ENCODE measurements at regions not wholly inside any gene's neighbourhood (a gene's known extent, or its start where the extent isn't known, plus 50 kb on each side); places are given as distances from the start of the nearest gene placed in this dataset.

DNA sequence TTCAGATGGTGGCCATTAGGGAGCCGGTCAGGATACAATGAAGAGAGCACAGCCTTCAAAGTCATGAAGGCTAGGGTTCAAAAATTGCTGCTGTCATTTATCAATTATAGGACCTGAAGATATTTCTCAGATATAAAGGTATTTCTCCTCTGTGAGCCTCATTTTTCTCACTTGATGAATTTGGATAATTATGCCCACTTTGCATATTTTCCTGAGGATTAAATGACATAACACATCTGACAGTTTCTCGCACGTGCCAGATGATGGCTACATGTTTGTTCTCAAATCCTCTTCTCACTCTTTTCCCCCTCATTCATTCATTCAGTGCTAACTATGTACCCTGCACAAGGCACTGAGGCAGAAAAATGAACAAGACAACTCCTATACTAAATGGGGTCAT lies 391.6 kb downstream of the INHBA start:
- Histone ChIP-seq H3K79me2 (ENCODE audit: insufficient read depth, low read length) (no peaks in the 10 kb centered on the region), H3K9me3 (replicated peaks in 1 of 2; ENCODE audit: control insufficient read depth in 1 of 2, insufficient read depth in 1 of 2, low read length in 2 of 2) (no peaks in the 10 kb centered on the region), H4K20me1 (ENCODE audit: insufficient read depth, low read length) (no peaks in the 10 kb centered on the region), H3K27ac (ENCODE audit: low read depth in 1 of 2, low read length in 2 of 2) (no peak overlapping the region), H3K4me1 (ENCODE audit: control insufficient read depth in 1 of 2, insufficient read depth in 2 of 2, low read length in 2 of 2) (no peaks in the 10 kb centered on the region), H3K27me3 (ENCODE audit: control insufficient read depth in 2 of 2, insufficient read depth in 2 of 2, low read length in 2 of 2) (no peaks in the 10 kb centered on the region), H3K36me3 (replicated peaks in 1 of 2; ENCODE audit: control insufficient read depth in 1 of 2, insufficient read depth in 2 of 2, low read length in 2 of 2) (no peaks in the 10 kb centered on the region), H3K4me3 (replicated peaks in 1 of 3; ENCODE audit: low read depth in 2 of 3, low read length in 3 of 3) (no peak overlapping the region), H2AFZ (ENCODE audit: insufficient read depth, low read depth, low read length, poor library complexity, severe bottlenecking) (no peak overlapping the region), H3K9ac (ENCODE audit: insufficient read depth, low read length, poor library complexity, severe bottlenecking) (no peak overlapping the region), H3K4me2 (replicated peaks; ENCODE audit: extremely low read depth, low read length, poor library complexity, severe bottlenecking) (no peak overlapping the region)
- Mint-ChIP-seq H3K4me3 (no peak overlapping the region), H3K27ac (no peak overlapping the region), H3K27me3 (ENCODE audit: low read depth in 3 of 3) (no peaks in the 10 kb centered on the region), H3K36me3 (no peaks in the 10 kb centered on the region), H3K4me1 (no peaks in the 10 kb centered on the region), H3K9me3 (peaks cover 0 to 4% (median 0%) of the 10 kb centered on the region in 7 donors)
- TF ChIP-seq, protein P1, sequence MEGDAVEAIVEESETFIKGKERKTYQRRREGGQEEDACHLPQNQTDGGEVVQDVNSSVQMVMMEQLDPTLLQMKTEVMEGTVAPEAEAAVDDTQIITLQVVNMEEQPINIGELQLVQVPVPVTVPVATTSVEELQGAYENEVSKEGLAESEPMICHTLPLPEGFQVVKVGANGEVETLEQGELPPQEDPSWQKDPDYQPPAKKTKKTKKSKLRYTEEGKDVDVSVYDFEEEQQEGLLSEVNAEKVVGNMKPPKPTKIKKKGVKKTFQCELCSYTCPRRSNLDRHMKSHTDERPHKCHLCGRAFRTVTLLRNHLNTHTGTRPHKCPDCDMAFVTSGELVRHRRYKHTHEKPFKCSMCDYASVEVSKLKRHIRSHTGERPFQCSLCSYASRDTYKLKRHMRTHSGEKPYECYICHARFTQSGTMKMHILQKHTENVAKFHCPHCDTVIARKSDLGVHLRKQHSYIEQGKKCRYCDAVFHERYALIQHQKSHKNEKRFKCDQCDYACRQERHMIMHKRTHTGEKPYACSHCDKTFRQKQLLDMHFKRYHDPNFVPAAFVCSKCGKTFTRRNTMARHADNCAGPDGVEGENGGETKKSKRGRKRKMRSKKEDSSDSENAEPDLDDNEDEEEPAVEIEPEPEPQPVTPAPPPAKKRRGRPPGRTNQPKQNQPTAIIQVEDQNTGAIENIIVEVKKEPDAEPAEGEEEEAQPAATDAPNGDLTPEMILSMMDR (IDR thresholded peaks at IDR 0.05), result no peak
- no peak for DNase-seq
- WGBS (ENCODE audit: insufficient coverage), result 100% methylated on average over 3 of the region's 3 CpGs
- intact Hi-C loops (cut with micrococcal nuclease), result no loop called here

DNA sequence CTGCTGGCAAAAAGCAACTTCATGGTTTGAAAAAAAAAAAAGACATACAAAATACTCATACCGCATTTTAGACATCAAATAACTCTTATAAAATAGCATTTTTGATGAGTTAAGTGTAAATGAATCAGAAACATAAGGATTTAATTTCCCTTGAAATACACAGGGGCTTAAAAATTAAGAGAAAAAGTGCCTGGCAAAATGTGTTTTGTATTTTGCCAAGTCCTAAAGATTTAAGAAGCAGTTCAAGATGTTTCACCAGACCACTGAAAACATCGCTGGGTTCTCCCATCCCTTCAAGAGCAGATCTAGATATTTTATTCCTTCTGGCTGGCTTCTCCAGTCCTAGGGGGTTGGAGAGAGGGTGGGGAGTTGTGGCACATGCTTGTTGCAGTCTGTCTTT lies 396.4 kb downstream of the INHBA start:
- no peaks in the 10 kb centered on the region for H3K4me1 ChIP-seq (ENCODE audit: control insufficient read depth in 1 of 2, insufficient read depth in 2 of 2, low read length in 2 of 2)
- no CpG with 5 or more reads among the region's 2 CpGs for WGBS (ENCODE audit: insufficient coverage)
- TF ChIP-seq, protein P1 (IDR thresholded peaks at IDR 0.05), result no peak
- H3K4me3 ChIP-seq (replicated peaks in 1 of 3; ENCODE audit: low read depth in 2 of 3, low read length in 3 of 3), result no peak overlapping the region
- no peak overlapping the region for H3K4me2 ChIP-seq (replicated peaks; ENCODE audit: extremely low read depth, low read length, poor library complexity, severe bottlenecking)
- intact Hi-C loops (cut with micrococcal nuclease), result no loop called here
- no peak overlapping the region for H2AFZ ChIP-seq (ENCODE audit: insufficient read depth, low read depth, low read length, poor library complexity, severe bottlenecking)
- H3K36me3 ChIP-seq (replicated peaks in 1 of 2; ENCODE audit: control insufficient read depth in 1 of 2, insufficient read depth in 2 of 2, low read length in 2 of 2), result no peaks in the 10 kb centered on the region
- no peaks in the 10 kb centered on the region for H3K79me2 ChIP-seq (ENCODE audit: insufficient read depth, low read length)
- no peaks in the 10 kb centered on the region for H4K20me1 ChIP-seq (ENCODE audit: insufficient read depth, low read length)
- Mint-ChIP-seq H3K4me1 (no peaks in the 10 kb centered on the region), H3K27me3 (ENCODE audit: low read depth in 3 of 3) (peaks cover 0 to 3% (median 0%) of the 10 kb centered on the region in 3 donors), H3K4me3 (no peak overlapping the region), H3K9me3 (peaks cover 0 to 13% (median 3%) of the 10 kb centered on the region in 7 donors), H3K36me3 (no peaks in the 10 kb centered on the region), H3K27ac (no peak overlapping the region)
- H3K27me3 ChIP-seq (ENCODE audit: control insufficient read depth in 2 of 2, insufficient read depth in 2 of 2, low read length in 2 of 2), result no peaks in the 10 kb centered on the region
- no peak for DNase-seq
- no peaks in the 10 kb centered on the region for H3K9me3 ChIP-seq (replicated peaks in 1 of 2; ENCODE audit: control insufficient read depth in 1 of 2, insufficient read depth in 1 of 2, low read length in 2 of 2)
- H3K27ac ChIP-seq (ENCODE audit: low read depth in 1 of 2, low read length in 2 of 2), result no peak overlapping the region
- H3K9ac ChIP-seq (ENCODE audit: insufficient read depth, low read length, poor library complexity, severe bottlenecking), result no peak overlapping the region

All from CD14-positive monocyte (primary cell).